ENCODE measurements at regions not wholly inside any gene's neighbourhood (a gene's known extent, or its start where the extent isn't known, plus 50 kb on each side); places are given as distances from the start of the nearest gene placed in this dataset.

- H3K4me3 ChIP-seq (replicated peaks; ENCODE audit: low read depth, low read length): no peak overlapping the region
- no peak for TF ChIP-seq CTCF (IDR thresholded peaks at IDR 0.05; ENCODE audit: low read length, missing control alignments)
- no peak for DNase-seq (ENCODE audit: low read depth)
Observed at GRCh38 chr6:44705596-44705995, 318.1 kb downstream of the CDC5L start.

- DNase-seq (ENCODE audit: low read depth): no peak
- no peak overlapping the region for H3K4me3 ChIP-seq (replicated peaks; ENCODE audit: low read depth, low read length)
- no peak for TF ChIP-seq CTCF (IDR thresholded peaks at IDR 0.05; ENCODE audit: low read length, missing control alignments)
Observed at GRCh38 chr6:44706011-44706410, 318.5 kb downstream of the CDC5L start.

- no peak for DNase-seq (ENCODE audit: low read depth)
- TF ChIP-seq CTCF (IDR thresholded peaks at IDR 0.05; ENCODE audit: low read length, missing control alignments): no peak
- H3K4me3 ChIP-seq (replicated peaks; ENCODE audit: low read depth, low read length): no peak overlapping the region
Observed at GRCh38 chr6:44708208-44708607, 320.7 kb downstream of the CDC5L start.

- DNase-seq (ENCODE audit: low read depth): no peak
- TF ChIP-seq CTCF (IDR thresholded peaks at IDR 0.05; ENCODE audit: low read length, missing control alignments): no peak
- no peak overlapping the region for H3K4me3 ChIP-seq (replicated peaks; ENCODE audit: low read depth, low read length)
Observed at GRCh38 chr6:44712353-44713111, 325.0 kb downstream of the CDC5L start.

GRCh38 chr6:44715188-44715587 lies 327.7 kb downstream of the CDC5L start:
- DNase-seq (ENCODE audit: low read depth): no peak
- no peak for TF ChIP-seq CTCF (IDR thresholded peaks at IDR 0.05; ENCODE audit: low read length, missing control alignments)
- no peak overlapping the region for H3K4me3 ChIP-seq (replicated peaks; ENCODE audit: low read depth, low read length)

- no peak overlapping the region for H3K4me3 ChIP-seq (replicated peaks; ENCODE audit: low read depth, low read length)
- no peak for TF ChIP-seq CTCF (IDR thresholded peaks at IDR 0.05; ENCODE audit: low read length, missing control alignments)
- DNase-seq (ENCODE audit: low read depth): no peak
Observed at GRCh38 chr6:44715925-44716324, 328.4 kb downstream of the CDC5L start.

- no peak for TF ChIP-seq CTCF (IDR thresholded peaks at IDR 0.05; ENCODE audit: low read length, missing control alignments)
- H3K4me3 ChIP-seq (replicated peaks; ENCODE audit: low read depth, low read length): no peak overlapping the region
- DNase-seq (ENCODE audit: low read depth): no peak
Observed at GRCh38 chr6:44717431-44717830, 329.9 kb downstream of the CDC5L start.
